OCI-LY7 (cell line): ENCODE measurements at regions not wholly inside any gene's neighbourhood (a gene's known extent, or its start where the extent isn't known, plus 50 kb on each side); places are given as distances from the start of the nearest gene placed in this dataset.

Experiments used
- CTCF ChIP-seq: fragments of 200-600 bp; sonication (generic); conservative IDR thresholded peaks from 2 replicates; pipeline ENCODE4 v1.5.1; 2014; ENCODE audit warnings: mild to moderate bottlenecking, antibody characterized with exemption, low read length, moderate library complexity, mixed read lengths
- EZH2phosphoT487 ChIP-seq: fragments of 200-600 bp; sonication (generic); IDR thresholded peaks from 2 replicates; pipeline ENCODE4 v1.6.1; 2018; ENCODE audit warnings: low read depth, borderline replicate concordance, mild to moderate bottlenecking, mixed run types, antibody characterized with exemption, low read length, moderate library complexity, mixed read lengths

DNA sequence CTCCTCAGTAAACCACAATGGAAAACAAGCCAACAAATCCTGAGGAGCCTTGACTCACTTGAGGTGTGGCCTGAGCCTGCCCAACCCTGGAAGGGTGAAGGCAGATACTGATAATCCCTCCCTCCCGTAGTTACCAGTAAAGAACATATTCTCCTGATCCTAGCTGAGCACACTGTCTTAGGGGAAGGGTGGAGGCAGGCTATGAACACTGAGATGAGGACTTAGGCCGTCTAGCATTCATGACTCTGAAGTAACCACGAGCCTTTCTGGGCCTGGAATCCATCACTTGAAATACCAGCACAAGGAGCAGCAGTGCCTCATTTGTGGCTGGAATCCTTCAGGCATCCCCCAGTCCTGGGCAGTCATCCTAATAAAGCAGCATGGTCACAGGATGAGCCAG, 124.5 kb upstream of the PRLR start:
- TF ChIP-seq CTCF (no peak), EZH2phosphoT487 (no peak)
